PFSK-1 (cell line): ENCODE measurements at regions not wholly inside any gene's neighbourhood (a gene's known extent, or its start where the extent isn't known, plus 50 kb on each side); places are given as distances from the start of the nearest gene placed in this dataset.

Experiments
- FOXP2 ChIP-seq: optimal IDR thresholded peaks from 2 replicates; pipeline ENCODE3; 2011; ENCODE audit warnings: borderline replicate concordance, control low read depth, inconsistent platforms; ENCODE audit not compliant: insufficient read depth; ENCODE audit errors: extremely low read length, extremely low read depth
- POLR2AphosphoS5 ChIP-seq: IDR thresholded peaks from 2 replicates; pipeline ENCODE4 v1.6.1; 2012; ENCODE audit warnings: low read depth, mild to moderate bottlenecking, control low read depth, low read length, moderate library complexity
- SIN3A ChIP-seq: IDR thresholded peaks from 2 replicates; pipeline ENCODE4 v1.6.1; 2012; ENCODE audit warnings: mild to moderate bottlenecking, low read length, moderate library complexity, borderline replicate concordance; ENCODE audit not compliant: insufficient read depth
- TAF1 ChIP-seq: IDR thresholded peaks from 2 replicates; pipeline ENCODE4 v1.6.1; 2012; ENCODE audit warnings: low read length, control low read depth, borderline replicate concordance; ENCODE audit not compliant: insufficient read depth
- TF ChIP-seq, protein P1 (sequence below), 2 experiments: IDR thresholded peaks; 2 replicates each; pipeline versions ENCODE4 v1.6.1 to v1.8.0; 2011 to 2012; ENCODE audit warnings: low read depth in 2 of 2, low read length in 2 of 2, control low read depth in 1 of 2, inconsistent platforms in 1 of 2, mild to moderate bottlenecking in 1 of 2, moderate library complexity in 1 of 2; ENCODE audit not compliant: insufficient read depth in 1 of 2

- TF ChIP-seq TAF1 (no peak), FOXP2 (no peak), POLR2AphosphoS5 (no peak), SIN3A (no peak)
- TF ChIP-seq, protein P1, sequence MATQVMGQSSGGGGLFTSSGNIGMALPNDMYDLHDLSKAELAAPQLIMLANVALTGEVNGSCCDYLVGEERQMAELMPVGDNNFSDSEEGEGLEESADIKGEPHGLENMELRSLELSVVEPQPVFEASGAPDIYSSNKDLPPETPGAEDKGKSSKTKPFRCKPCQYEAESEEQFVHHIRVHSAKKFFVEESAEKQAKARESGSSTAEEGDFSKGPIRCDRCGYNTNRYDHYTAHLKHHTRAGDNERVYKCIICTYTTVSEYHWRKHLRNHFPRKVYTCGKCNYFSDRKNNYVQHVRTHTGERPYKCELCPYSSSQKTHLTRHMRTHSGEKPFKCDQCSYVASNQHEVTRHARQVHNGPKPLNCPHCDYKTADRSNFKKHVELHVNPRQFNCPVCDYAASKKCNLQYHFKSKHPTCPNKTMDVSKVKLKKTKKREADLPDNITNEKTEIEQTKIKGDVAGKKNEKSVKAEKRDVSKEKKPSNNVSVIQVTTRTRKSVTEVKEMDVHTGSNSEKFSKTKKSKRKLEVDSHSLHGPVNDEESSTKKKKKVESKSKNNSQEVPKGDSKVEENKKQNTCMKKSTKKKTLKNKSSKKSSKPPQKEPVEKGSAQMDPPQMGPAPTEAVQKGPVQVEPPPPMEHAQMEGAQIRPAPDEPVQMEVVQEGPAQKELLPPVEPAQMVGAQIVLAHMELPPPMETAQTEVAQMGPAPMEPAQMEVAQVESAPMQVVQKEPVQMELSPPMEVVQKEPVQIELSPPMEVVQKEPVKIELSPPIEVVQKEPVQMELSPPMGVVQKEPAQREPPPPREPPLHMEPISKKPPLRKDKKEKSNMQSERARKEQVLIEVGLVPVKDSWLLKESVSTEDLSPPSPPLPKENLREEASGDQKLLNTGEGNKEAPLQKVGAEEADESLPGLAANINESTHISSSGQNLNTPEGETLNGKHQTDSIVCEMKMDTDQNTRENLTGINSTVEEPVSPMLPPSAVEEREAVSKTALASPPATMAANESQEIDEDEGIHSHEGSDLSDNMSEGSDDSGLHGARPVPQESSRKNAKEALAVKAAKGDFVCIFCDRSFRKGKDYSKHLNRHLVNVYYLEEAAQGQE (IDR thresholded peaks at IDR 0.05; ENCODE audit: insufficient read depth in 1 of 2, low read depth in 2 of 2, low read length in 2 of 2), result no peak
These were observed 244.9 kb downstream of the DHX35 start for GRCh38 chr20:39206899-39207564.
